Heart left ventricle (tissue), 13 donors: ENCODE measurements at regions not wholly inside any gene's neighbourhood (a gene's known extent, or its start where the extent isn't known, plus 50 kb on each side); places are given as distances from the start of the nearest gene placed in this dataset.

Experiments
- CTCF ChIP-seq, 12 donors: fragments of 200-600 bp; sonication (generic) in 4 of 12; IDR thresholded peaks; one replicate each; pipeline versions ENCODE4 v1.5.0 to v1.8.0; 2018 to 2022; ENCODE audit warnings: antibody characterized with exemption in 12 of 12, mild to moderate bottlenecking in 5 of 12
- POLR2A ChIP-seq, 2 donors: fragments of 450-650 bp; IDR thresholded peaks; one replicate each; pipeline ENCODE4 v1.6.1; 2017; ENCODE audit warnings: antibody characterized with exemption in 2 of 2, mild to moderate bottlenecking in 2 of 2, moderate library complexity in 2 of 2
- donor health status: ischemic (EF 13 %, LVEDD 7.1; RV severe dilation, severe dysfunction).
- donor health status: DM: no; HTN: yes; CAD: no.
- donor health status: DM: no; HTN: no; CAD: no.
- donor health status: ischemic (EF 25% LVEDD 6.9; RV normal size, moderate dysfunction).
- donor health status: ischemic (EF 25% LVEDD 5.7; RV mildly dilated, moderate dysfunction).
- donor health status: ischemic (EF 35%, LVEDD 5.7; RV mildly dilated, moderate dysfunction).
- donor health status: nonischemic (EF 11% LVEDD 7.7; RV severe dilation, severe dysfunction).
- donor health status: DM: yes; HTN: yes; CAD: no.
- donor health status: PGD.
- donor health status: ischemic (EF 29% LVEDD 5.4; RV normal size, mild dysfunction).
- donor health status: nonischemic (EF 23%, LVEDD 6.1; RV moderate dilation, normal function).

GRCh38 chr17:53166731-53167130, 656.0 kb upstream of the KIF2B start:
- TF ChIP-seq CTCF (IDR thresholded peaks at IDR 0.05) = no peak
- TF ChIP-seq POLR2A (IDR thresholded peaks at IDR 0.05) = no peak
